Thymus (tissue), 11 donors: ENCODE measurements at regions not wholly inside any gene's neighbourhood (a gene's known extent, or its start where the extent isn't known, plus 50 kb on each side); places are given as distances from the start of the nearest gene placed in this dataset.

Source experiments
- DNase-seq, 9 donors: peaks; one replicate each; pipeline ENCODE4 v3.0.0-alpha.2; 2013; ENCODE audit warnings: low spot score in 9 of 9, low read depth in 6 of 9, missing footprints in 1 of 9
- H3K27ac ChIP-seq, 2 donors: one replicate each; pipeline ENCODE4 v1.5.1; 2013; ENCODE audit warnings: control low read depth in 1 of 2, low read depth in 1 of 2, low read length in 1 of 2, mild to moderate bottlenecking in 1 of 2, moderate library complexity in 1 of 2
- H3K27me3 ChIP-seq, 2 donors: one replicate each; pipeline ENCODE4 v1.5.1; 2013; ENCODE audit warnings: low read length in 1 of 2; ENCODE audit not compliant: control insufficient read depth in 2 of 2, insufficient read depth in 1 of 2
- H3K36me3 ChIP-seq, 2 donors: one replicate each; pipeline ENCODE4 v1.5.1; 2013; ENCODE audit warnings: low read length in 1 of 2, mild to moderate bottlenecking in 1 of 2, moderate library complexity in 1 of 2; ENCODE audit not compliant: control insufficient read depth in 2 of 2, insufficient read depth in 2 of 2
- H3K4me1 ChIP-seq, 2 donors: one replicate each; pipeline ENCODE4 v1.5.1; 2013; ENCODE audit warnings: low read length in 2 of 2; ENCODE audit not compliant: control insufficient read depth in 2 of 2, insufficient read depth in 2 of 2
- H3K4me3 ChIP-seq, 2 donors: one replicate each; pipeline ENCODE4 v1.5.1; 2013; ENCODE audit warnings: low read length in 2 of 2, control low read depth in 1 of 2, mild to moderate bottlenecking in 1 of 2
- H3K9me3 ChIP-seq, 2 donors: one replicate each; pipeline ENCODE4 v1.5.1; 2013; ENCODE audit warnings: low read length in 1 of 2, mild to moderate bottlenecking in 1 of 2; ENCODE audit not compliant: control insufficient read depth in 2 of 2, insufficient read depth in 1 of 2
- WGBS: extraction: QIAGEN DNeasy Blood & Tissue Kit; methylation state at CpG from one replicate; pipeline ENCODE4 v1.1.7; 2013; 5-methylcytosine and 5-hydroxymethylcytosine counted together
- donor health status: healthy.

GRCh38 chr4:188270273-188271069, 131.2 kb downstream of the TRIML1 start:
- peaks cover 2 to 5% of the 10 kb centered on the region in 2 donors for H3K9me3 ChIP-seq
- H3K27ac ChIP-seq = no peak overlapping the region
- no peaks in the 10 kb centered on the region for H3K27me3 ChIP-seq
- WGBS = 96% methylated on average over 30 of the region's 30 CpGs
- H3K36me3 ChIP-seq = no peaks in the 10 kb centered on the region
- no peak overlapping the region for H3K4me3 ChIP-seq
- H3K4me1 ChIP-seq = no peaks in the 10 kb centered on the region
- no peak for DNase-seq

- WGBS = 86% methylated on average over 3 of the region's 3 CpGs
- Histone ChIP-seq H3K27ac (no peak overlapping the region), H3K4me1 (no peaks in the 10 kb centered on the region), H3K27me3 (no peaks in the 10 kb centered on the region), H3K4me3 (no peak overlapping the region), H3K36me3 (no peaks in the 10 kb centered on the region), H3K9me3 (peaks cover under 1 to 1% of the 10 kb centered on the region in 2 donors)
- no peak for DNase-seq
These were observed 136.4 kb downstream of the TRIML1 start for GRCh38 chr4:188275686-188276085.

DNA sequence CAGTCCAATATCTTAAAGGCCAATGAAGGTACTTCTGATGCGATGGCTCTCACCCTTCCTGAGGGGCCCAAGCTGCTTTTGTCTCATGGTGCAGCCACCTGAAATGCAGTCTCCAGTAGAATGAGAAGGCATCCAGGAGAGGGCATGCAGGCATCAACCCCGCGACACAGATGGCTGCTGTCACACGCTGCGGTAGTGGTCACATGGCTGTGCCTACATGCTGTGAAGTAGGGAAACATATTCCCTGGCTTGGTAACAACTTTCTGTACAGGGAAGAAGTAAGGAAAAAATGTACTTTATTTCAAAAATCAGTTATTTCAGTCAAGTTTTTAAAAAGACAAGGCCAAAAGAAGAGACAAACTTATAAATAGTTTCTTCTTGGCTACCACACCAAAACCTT, 139.9 kb downstream of the TRIML1 start:
- Histone ChIP-seq H3K27ac (no peak overlapping the region), H3K27me3 (peaks cover 0 to 13% of the 10 kb centered on the region in 2 donors), H3K4me1 (no peaks in the 10 kb centered on the region), H3K9me3 (peaks cover 0 to 4% of the 10 kb centered on the region in 2 donors), H3K36me3 (no peaks in the 10 kb centered on the region), H3K4me3 (no peak overlapping the region)
- DNase-seq = no peak
- 97% methylated on average over 5 of the region's 5 CpGs for WGBS

- Histone ChIP-seq H3K36me3 (no peaks in the 10 kb centered on the region), H3K4me1 (no peaks in the 10 kb centered on the region), H3K27ac (no peak overlapping the region), H3K4me3 (no peak overlapping the region), H3K27me3 (peaks cover 0 to 13% of the 10 kb centered on the region in 2 donors), H3K9me3 (peaks cover 0 to 4% of the 10 kb centered on the region in 2 donors)
- DNase-seq = no peak
- WGBS = 9% methylated on average over 55 of the region's 55 CpGs
These were observed 143.4 kb downstream of the TRIML1 start for GRCh38 chr4:188282471-188283232.

- WGBS = 93% methylated on average over 11 of the region's 11 CpGs
- H3K9me3 ChIP-seq = peaks cover 0 to 4% of the 10 kb centered on the region in 2 donors
- H3K4me3 ChIP-seq = no peak overlapping the region
- peaks cover 0 to 9% of the 10 kb centered on the region in 2 donors for H3K27me3 ChIP-seq
- no peaks in the 10 kb centered on the region for H3K4me1 ChIP-seq
- no peak for DNase-seq
- no peaks in the 10 kb centered on the region for H3K36me3 ChIP-seq
- H3K27ac ChIP-seq = no peak overlapping the region
These were observed 148.1 kb downstream of the TRIML1 start for GRCh38 chr4:188287169-188287894.

GRCh38 chr4:188289531-188290125, 150.4 kb downstream of the TRIML1 start:
- Histone ChIP-seq H3K4me1 (no peaks in the 10 kb centered on the region), H3K27ac (no peak overlapping the region), H3K9me3 (no peaks in the 10 kb centered on the region), H3K36me3 (no peaks in the 10 kb centered on the region), H3K27me3 (no peaks in the 10 kb centered on the region), H3K4me3 (no peak overlapping the region)
- 83% methylated on average over 5 of the region's 5 CpGs for WGBS
- DNase-seq = no peak

- 89% methylated on average over 1 of the region's 1 CpG for WGBS
- Histone ChIP-seq H3K27ac (no peak overlapping the region), H3K4me1 (no peaks in the 10 kb centered on the region), H3K9me3 (peaks cover 0 to 3% of the 10 kb centered on the region in 2 donors), H3K36me3 (no peaks in the 10 kb centered on the region), H3K4me3 (no peak overlapping the region), H3K27me3 (no peaks in the 10 kb centered on the region)
- no peak for DNase-seq
These were observed 156.7 kb downstream of the TRIML1 start for GRCh38 chr4:188295899-188296298.

DNA sequence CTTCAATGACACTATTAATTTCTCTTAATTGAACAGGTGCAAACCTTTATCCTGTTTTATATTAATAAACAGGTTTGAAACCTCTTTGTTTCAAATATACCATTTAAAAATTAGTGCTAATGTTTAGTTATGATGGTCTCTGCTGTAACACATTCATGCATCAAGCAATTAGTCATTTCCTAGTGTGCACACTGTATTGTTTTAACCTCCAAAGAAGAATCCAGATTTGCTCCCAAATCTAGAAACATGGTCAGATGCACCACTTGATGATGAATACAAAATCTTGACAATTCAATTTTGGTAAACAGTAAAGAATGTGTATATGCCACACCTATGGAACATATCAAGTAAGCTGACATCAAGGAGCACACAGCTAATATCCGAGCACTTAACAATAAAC, 157.1 kb downstream of the TRIML1 start:
- 84% methylated on average over 1 of the region's 1 CpG for WGBS
- H3K4me1 ChIP-seq = no peaks in the 10 kb centered on the region
- H3K36me3 ChIP-seq = no peaks in the 10 kb centered on the region

More for the DNA sequence above, 157.1 kb downstream of the TRIML1 start:
- Histone ChIP-seq H3K4me3 (no peak overlapping the region), H3K27ac (no peak overlapping the region), H3K9me3 (peaks cover 0 to 3% of the 10 kb centered on the region in 2 donors), H3K27me3 (no peaks in the 10 kb centered on the region)
- DNase-seq = no peak
